Kidney capillary endothelial cell (primary cell): ENCODE measurements at regions not wholly inside any gene's neighbourhood (a gene's known extent, or its start where the extent isn't known, plus 50 kb on each side); places are given as distances from the start of the nearest gene placed in this dataset.

Source experiments
- DNase-seq: peaks from one replicate; pipeline ENCODE4 v3.0.0-alpha.2; 2018; ENCODE audit warnings: low spot score

GRCh38 chr14:31943861-31944255 is 133.2 kb upstream of the ARHGAP5 start:
- no peak for DNase-seq

- no peak for DNase-seq
Observed at GRCh38 chr14:31944256-31945073, 132.6 kb upstream of the ARHGAP5 start.

DNA sequence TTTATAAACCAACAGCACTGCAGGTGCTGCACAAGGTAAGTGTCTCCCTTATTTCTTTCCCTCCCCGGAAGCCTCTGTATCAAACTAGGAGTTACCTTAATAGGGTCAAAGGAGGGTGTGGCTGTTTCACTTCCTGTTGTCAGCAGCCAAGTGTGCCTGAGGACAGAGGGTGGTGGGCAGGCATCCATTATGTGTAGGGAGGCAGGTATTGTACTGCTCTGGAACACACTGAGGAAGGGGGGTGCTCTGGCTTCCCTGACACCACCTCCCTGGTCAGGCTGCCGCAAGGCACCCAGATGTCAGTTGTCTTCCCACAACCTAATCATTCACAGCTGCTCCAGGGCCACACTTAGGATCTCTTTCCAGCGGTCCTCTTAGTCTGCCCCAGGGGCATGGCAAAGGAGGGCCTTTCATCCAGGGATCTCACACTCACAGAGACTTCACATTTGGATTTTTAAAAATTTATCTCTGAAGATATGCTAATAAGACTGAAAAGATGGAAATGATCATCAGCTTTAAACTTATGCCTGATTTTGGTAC is 132.0 kb upstream of the ARHGAP5 start:
- no peak for DNase-seq

DNA sequence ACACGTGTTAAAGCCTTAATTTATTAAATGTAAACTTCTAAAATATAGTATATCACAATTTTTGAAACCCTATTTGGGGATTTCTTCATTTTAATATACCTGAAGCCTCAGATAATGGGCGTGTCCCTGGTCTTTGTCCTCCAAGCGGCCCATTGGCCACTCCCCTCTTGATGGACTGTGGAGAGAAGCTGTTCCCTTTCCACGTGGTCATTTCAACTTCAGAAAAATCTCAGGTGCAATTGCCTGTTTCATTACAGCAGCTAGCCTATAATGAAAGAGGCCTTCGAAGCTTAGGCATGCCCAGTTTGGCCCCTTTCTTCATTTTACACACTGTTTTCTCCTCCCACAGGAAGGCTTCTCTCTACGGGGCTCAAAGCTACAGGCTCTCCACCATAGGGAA is 131.4 kb upstream of the ARHGAP5 start:
- DNase-seq = no peak

DNA sequence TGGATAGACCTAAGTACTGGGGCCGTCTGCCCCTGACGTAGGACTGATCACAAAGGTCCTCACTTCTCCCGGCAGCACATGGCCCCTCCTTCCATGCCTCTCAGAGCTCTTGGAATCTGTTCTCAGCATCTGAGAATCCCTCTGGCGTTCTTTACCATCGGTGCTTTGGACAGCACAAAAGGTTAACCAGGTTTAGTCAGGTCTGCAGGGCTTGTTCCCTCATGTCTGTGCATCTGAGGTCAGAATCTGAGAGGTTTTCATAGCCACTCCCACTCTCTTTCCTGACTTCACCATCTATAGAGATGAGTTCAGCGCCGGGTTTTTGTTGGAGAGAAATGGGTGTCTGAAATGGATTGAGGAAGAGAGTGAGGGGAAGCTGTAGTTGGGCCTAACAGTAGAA is 130.0 kb upstream of the ARHGAP5 start:
- no peak for DNase-seq

DNA sequence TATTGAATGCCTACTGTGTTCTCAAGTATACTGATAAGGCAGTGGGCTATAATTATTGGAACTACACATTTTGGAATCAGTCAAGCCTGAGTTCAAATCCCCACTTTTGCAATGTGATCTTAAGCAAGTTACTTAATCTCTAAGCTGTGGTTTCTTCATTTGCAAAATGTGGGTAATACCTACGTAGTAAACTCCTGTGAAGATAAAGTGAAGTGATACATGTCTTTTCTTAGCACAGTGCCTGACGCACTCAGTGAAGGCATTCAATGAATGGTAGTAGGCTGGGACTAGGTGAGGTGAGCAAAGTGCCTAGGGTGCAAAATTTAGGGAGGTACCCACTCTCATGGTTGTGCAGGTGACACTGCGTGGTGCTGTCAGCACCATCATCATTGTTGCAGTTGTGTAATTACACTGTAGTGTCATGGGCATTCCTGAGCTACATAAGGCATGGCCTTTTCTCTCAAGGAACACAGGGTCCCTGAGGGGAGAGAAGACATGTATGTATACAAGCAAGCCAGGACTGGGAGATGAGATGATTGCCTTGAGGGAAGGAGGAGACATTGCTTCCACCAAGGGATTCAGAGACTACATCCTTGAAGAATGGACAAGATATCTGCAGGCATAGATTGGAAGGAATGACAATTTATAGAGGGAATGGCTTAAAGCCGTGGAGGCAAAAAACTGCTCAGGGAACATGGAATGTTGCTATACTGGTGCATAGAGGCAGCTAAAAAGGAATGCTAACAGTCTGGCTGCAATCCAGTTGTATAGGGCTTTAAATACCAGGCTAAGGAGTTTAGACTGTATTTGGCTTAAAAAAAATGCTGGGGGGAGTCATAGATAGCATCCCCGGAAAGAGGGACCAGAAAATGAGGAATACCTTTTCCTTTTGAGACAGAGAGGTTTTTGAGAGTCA is 129.2 kb upstream of the ARHGAP5 start:
- DNase-seq = no peak

DNA sequence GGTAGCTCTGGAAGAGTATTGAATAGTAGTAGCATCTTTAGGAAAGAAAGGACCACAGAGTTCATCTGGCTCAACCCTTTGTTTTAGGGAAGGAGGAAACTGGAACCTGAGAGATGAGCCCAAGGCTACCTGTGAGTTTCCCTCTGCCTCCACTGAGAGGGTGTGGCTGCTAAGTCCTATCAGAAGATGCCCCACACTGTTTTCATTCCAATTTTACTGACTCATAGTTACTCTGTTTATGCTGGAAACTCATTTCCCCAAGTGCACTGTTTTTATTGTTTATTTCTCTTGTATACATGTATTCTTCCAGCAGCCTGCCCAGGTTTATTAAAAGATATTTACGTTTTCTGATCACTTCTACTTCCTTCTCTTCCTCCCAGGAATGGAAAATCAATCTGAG is 127.4 kb upstream of the ARHGAP5 start:
- DNase-seq = peak; percentile 20

GRCh38 chr14:31950331-31950730 is 126.8 kb upstream of the ARHGAP5 start:
- DNase-seq = no peak

- DNase-seq = peak; percentile 46
Observed at GRCh38 chr14:31950764-31951637, 126.1 kb upstream of the ARHGAP5 start.

DNA sequence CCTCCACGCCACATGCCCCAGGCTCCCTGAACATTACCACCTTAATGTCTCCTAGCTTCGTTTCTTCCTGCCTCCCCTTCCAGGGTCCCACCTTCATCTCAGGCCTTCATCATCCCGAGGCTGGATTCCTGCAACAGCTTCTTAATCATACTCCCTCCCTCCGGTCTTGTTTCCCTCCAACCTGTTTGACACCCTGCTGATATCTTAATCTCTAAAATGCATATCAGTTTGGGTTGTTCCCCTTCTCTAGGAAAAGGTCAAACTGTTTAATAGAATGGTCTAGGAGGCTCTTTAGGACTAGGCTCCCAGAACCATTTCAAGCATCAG is 125.5 kb upstream of the ARHGAP5 start:
- DNase-seq = no peak

DNA sequence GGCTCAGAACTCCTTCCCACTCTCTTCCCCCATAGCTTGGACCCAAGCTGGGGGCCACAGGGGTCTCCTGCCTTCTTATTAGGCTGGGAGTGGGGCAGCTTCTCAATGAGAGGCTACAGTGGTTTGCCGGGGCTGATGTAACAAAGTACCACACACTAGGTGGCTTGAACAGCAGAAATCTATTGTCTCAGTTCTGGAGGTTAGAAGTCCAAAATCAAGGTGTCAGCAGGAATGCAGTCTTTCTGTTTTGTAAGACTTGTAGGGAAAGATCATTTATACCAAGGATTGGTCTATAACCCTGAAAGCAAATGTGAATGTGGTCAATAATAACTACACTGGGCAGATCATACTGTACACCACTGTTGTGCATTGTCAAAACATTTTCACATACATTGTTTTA is 124.5 kb upstream of the ARHGAP5 start:
- no peak for DNase-seq

- no peak for DNase-seq
Observed at GRCh38 chr14:31953210-31953609, 123.9 kb upstream of the ARHGAP5 start.

DNA sequence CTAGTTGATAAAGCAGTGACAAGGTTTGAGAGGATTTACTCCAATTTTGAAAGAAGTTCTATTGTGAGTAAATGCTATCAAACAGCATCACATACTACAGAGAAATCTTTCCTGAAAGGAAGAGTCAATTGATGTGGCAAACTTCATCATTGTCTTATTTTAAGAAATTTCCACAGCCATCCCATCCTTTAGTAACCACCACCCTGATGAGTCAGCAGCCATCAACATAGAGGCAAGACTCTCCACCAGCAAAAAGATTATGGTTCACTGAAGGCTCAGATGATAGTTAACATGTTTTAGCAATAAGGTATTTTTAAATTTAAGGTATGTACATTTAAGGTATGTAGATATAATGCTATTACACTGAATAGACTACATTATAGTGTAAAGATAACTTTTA is 122.1 kb upstream of the ARHGAP5 start:
- DNase-seq = no peak

DNA sequence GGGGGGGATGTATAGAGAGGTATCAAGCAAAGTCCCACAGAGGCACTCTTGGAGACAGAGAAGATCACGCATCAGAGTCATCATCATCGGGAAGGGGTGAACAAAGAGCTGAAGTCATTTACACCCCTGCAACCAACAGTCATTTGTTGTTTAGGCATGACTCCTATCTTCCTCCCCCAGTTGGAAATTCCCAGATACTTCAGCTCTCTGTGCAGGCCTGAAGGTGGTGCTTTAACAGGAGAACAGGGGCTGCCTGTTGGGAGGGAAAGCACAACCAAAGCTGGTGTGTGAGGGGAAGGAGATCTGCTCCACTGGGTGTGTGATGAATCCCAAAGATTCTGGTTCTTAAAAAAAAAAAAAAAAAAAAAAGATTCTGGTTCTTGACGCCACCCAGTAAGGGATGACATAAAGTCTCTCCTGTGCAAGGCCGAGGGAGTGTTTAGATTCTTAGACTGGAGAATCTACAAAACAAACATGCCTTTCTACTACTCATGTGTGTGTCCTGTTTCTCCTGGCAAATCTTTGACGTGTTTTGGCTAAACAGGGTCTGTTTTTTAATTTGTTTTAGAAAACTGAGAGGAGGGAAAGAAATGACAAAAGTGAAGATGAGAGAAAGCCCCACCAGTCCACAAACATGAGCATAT is 121.0 kb upstream of the ARHGAP5 start:
- no peak for DNase-seq

GRCh38 chr14:31957565-31957964 is 119.5 kb upstream of the ARHGAP5 start:
- DNase-seq = no peak

GRCh38 chr14:31960039-31960438 is 117.1 kb upstream of the ARHGAP5 start:
- DNase-seq = no peak

DNA sequence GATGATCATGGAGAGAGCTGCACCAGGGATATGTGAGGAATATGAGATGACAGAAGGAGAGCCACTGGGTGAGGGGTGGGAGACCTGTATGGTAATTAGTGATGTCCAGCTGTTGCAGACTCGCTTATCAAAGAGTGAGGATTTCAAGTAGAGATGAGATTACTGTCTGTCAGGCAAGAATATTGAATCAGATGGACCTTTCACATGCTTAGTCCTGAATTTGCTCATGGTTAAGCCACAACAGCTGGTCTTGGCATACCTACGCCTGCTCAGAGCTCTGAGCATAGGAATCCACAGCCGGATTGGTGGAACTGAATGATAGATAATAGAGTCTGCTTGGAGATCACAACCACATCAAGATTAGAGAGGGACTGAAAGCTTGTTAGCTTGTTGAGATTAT is 115.2 kb upstream of the ARHGAP5 start:
- no peak for DNase-seq

DNA sequence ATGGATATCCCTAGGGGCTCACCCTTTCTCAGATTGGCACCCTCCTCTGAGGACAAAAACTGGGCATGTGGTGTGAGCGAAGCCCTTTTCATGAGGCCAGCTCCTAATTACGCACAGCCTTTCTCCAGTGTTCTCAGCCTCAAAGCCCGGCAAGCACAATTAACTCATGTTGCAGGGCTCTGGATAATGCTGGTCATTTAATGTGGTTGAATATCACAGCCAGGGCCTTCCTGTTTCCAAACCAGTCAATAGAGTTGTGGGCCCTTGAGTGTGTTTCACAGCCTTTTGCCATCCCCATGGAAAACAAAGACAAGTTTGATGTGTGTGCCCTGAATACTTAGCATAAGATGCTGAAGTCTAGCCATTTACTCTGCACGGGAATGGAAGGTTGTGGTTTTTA is 114.2 kb upstream of the ARHGAP5 start:
- no peak for DNase-seq

- DNase-seq = no peak
Observed at GRCh38 chr14:31963587-31963986, 113.5 kb upstream of the ARHGAP5 start.

DNA sequence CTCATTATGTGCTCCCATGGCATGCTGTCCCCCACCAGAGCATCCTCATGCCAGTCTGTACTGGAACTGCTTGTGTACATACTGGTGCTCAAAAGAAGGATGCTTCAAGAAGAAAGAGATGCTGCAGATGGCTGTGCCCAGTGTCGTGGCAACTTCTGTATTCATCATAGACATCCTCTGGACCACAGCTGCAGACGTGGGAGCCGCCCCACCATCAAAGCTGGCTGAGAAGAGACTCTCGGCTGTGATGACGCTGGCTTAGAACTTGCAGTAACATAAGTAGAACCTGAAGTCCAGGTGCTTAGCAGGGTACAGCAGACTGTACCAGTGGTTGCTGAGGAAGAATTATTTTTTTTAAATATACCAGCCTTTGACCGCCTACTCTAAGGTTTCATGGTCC is 112.6 kb upstream of the ARHGAP5 start:
- no peak for DNase-seq

- no peak for DNase-seq
Observed at GRCh38 chr14:31965071-31965734, 111.9 kb upstream of the ARHGAP5 start.
